ENCODE measurements at regions not wholly inside any gene's neighbourhood (a gene's known extent, or its start where the extent isn't known, plus 50 kb on each side); places are given as distances from the start of the nearest gene placed in this dataset.

DNA sequence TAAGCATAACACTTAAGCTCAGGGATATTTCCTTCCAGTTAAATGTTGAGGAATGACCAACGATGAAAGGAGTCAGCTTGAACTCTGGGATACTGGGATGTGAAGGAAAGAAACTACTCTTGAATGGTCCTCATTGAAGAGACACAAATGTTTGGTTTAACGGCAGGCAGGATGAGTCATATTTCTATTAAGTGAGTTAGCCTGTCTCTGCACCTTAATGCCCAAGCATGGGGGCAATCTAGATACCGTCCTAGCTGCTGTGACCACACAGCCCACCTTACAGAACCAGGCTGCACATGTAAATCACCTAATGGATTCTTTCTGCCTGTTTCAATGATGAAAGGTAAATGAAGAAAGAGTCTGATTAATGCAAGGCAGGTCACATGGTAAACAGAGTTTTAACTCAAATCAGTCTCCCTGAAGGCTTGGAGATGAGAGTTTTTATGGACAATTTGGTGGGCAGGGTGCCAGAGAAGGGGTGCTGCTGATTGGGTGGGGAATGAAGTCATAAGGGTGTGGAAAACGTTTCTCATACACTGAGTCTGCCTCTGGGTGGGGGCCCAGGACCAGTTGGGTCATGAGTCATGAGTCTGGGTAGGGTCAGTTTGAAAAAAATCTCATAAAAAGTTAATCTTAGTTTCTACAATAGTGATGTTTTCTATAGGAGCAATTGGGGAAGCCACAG, 144.6 kb upstream of the MMADHC start:
- H3K4me2 ChIP-seq (ENCODE audit: low read depth, low read length, poor library complexity, severe bottlenecking): no peak overlapping the region
- H3F3A ChIP-seq (ENCODE audit: low read depth): no peaks in the 10 kb centered on the region
- H4K20me1 ChIP-seq (ENCODE audit: insufficient read depth, low read length, poor library complexity, severe bottlenecking): no peaks in the 10 kb centered on the region
- no peaks in the 10 kb centered on the region for H3K4me1 ChIP-seq (ENCODE audit: insufficient read depth, low read length, poor library complexity, severe bottlenecking)
- TF ChIP-seq, protein P1, sequence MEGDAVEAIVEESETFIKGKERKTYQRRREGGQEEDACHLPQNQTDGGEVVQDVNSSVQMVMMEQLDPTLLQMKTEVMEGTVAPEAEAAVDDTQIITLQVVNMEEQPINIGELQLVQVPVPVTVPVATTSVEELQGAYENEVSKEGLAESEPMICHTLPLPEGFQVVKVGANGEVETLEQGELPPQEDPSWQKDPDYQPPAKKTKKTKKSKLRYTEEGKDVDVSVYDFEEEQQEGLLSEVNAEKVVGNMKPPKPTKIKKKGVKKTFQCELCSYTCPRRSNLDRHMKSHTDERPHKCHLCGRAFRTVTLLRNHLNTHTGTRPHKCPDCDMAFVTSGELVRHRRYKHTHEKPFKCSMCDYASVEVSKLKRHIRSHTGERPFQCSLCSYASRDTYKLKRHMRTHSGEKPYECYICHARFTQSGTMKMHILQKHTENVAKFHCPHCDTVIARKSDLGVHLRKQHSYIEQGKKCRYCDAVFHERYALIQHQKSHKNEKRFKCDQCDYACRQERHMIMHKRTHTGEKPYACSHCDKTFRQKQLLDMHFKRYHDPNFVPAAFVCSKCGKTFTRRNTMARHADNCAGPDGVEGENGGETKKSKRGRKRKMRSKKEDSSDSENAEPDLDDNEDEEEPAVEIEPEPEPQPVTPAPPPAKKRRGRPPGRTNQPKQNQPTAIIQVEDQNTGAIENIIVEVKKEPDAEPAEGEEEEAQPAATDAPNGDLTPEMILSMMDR (conservative IDR thresholded peaks at IDR 0.05; ENCODE audit: low read length): no peak
- TF ChIP-seq EZH2phosphoT487 (IDR thresholded peaks at IDR 0.05; ENCODE audit: borderline replicate concordance): no peak
- H3K9me2 ChIP-seq (replicated peaks; ENCODE audit: low read depth, low read length): no peaks in the 10 kb centered on the region
- no peaks in the 10 kb centered on the region for H3K36me3 ChIP-seq (ENCODE audit: insufficient read depth, low read length)
- no peak overlapping the region for H3K9ac ChIP-seq (ENCODE audit: low read depth, low read length, poor library complexity, severe bottlenecking)
- H3K4me3 ChIP-seq (ENCODE audit: low read length, poor library complexity, severe bottlenecking): no peak overlapping the region
- no peaks in the 10 kb centered on the region for H3K27me3 ChIP-seq (ENCODE audit: insufficient read depth, low read length, poor library complexity, severe bottlenecking)
- H2AFZ ChIP-seq (ENCODE audit: low read length): no peak overlapping the region
- no peaks in the 10 kb centered on the region for H3K9me3 ChIP-seq (ENCODE audit: insufficient read depth, low read depth, low read length)
- no peaks in the 10 kb centered on the region for H3K79me2 ChIP-seq (ENCODE audit: insufficient read depth, low read length)

DNA sequence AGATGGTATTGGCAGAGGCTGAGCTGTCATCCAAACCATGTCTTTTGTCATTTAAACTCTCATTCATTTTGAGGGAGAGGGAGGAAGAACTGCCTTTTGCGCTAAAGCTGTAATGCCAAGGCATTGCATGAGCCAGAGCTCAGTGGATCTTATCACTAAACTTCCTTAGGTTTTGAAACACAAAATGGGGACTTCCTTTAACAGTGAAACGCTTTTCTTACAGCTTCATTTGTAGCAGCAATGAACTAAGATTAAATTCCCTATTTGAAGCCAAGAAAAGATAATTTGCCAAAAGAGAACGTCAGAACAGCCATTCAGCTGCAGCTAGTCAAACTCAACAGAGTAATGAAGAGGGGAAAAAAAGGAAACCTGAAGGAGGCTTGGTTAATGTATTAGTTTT, 143.5 kb upstream of the MMADHC start:
- Histone ChIP-seq H2AFZ (ENCODE audit: low read length) (no peak overlapping the region), H3K9me2 (replicated peaks; ENCODE audit: low read depth, low read length) (no peaks in the 10 kb centered on the region), H3K4me1 (ENCODE audit: insufficient read depth, low read length, poor library complexity, severe bottlenecking) (no peaks in the 10 kb centered on the region)

DNA sequence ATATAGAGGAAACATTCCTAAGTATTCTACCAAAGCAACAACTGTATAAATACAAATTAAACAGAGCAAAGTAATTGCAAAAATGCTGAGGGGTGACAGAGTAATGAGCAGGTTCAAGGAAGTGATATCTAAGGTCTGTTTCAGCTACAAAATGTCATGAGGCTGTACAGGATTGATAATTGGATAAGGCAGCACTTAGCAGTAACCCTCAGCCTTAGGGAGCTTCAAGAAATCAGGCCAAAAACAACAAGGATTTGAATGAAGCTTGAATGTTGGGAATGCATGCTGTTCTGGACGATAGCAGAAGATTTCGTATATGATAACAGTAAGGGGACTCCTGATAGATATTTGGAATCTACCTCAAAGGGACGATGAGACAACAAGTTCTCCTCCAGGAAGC, 142.0 kb upstream of the MMADHC start:
- Histone ChIP-seq H3K4me2 (ENCODE audit: low read depth, low read length, poor library complexity, severe bottlenecking) (no peak overlapping the region), H3K36me3 (ENCODE audit: insufficient read depth, low read length) (no peaks in the 10 kb centered on the region), H3K4me3 (ENCODE audit: low read length, poor library complexity, severe bottlenecking) (no peak overlapping the region), H3K9me3 (ENCODE audit: insufficient read depth, low read depth, low read length) (no peaks in the 10 kb centered on the region), H3K79me2 (ENCODE audit: insufficient read depth, low read length) (no peaks in the 10 kb centered on the region), H2AFZ (ENCODE audit: low read length) (no peak overlapping the region), H3K4me1 (ENCODE audit: insufficient read depth, low read length, poor library complexity, severe bottlenecking) (no peaks in the 10 kb centered on the region), H3F3A (ENCODE audit: low read depth) (no peaks in the 10 kb centered on the region), H3K9me2 (replicated peaks; ENCODE audit: low read depth, low read length) (no peaks in the 10 kb centered on the region), H4K20me1 (ENCODE audit: insufficient read depth, low read length, poor library complexity, severe bottlenecking) (no peaks in the 10 kb centered on the region), H3K27me3 (ENCODE audit: insufficient read depth, low read length, poor library complexity, severe bottlenecking) (no peaks in the 10 kb centered on the region), H3K9ac (ENCODE audit: low read depth, low read length, poor library complexity, severe bottlenecking) (no peak overlapping the region)
- TF ChIP-seq, protein P1 (conservative IDR thresholded peaks at IDR 0.05; ENCODE audit: low read length): no peak
- TF ChIP-seq EZH2phosphoT487 (IDR thresholded peaks at IDR 0.05; ENCODE audit: borderline replicate concordance): no peak

More for the DNA sequence above, 143.5 kb upstream of the MMADHC start:
- no peaks in the 10 kb centered on the region for H4K20me1 ChIP-seq (ENCODE audit: insufficient read depth, low read length, poor library complexity, severe bottlenecking)
- H3F3A ChIP-seq (ENCODE audit: low read depth): no peaks in the 10 kb centered on the region
- no peak overlapping the region for H3K9ac ChIP-seq (ENCODE audit: low read depth, low read length, poor library complexity, severe bottlenecking)
- no peaks in the 10 kb centered on the region for H3K79me2 ChIP-seq (ENCODE audit: insufficient read depth, low read length)
- no peaks in the 10 kb centered on the region for H3K36me3 ChIP-seq (ENCODE audit: insufficient read depth, low read length)
- H3K9me3 ChIP-seq (ENCODE audit: insufficient read depth, low read depth, low read length): no peaks in the 10 kb centered on the region
- no peak overlapping the region for H3K4me2 ChIP-seq (ENCODE audit: low read depth, low read length, poor library complexity, severe bottlenecking)
- H3K4me3 ChIP-seq (ENCODE audit: low read length, poor library complexity, severe bottlenecking): no peak overlapping the region
- no peak for TF ChIP-seq EZH2phosphoT487 (IDR thresholded peaks at IDR 0.05; ENCODE audit: borderline replicate concordance)
- TF ChIP-seq, protein P1 (conservative IDR thresholded peaks at IDR 0.05; ENCODE audit: low read length): no peak
- H3K27me3 ChIP-seq (ENCODE audit: insufficient read depth, low read length, poor library complexity, severe bottlenecking): no peaks in the 10 kb centered on the region

Measured in Loucy (cell line).